GM12873 (cell line): ENCODE measurements at regions not wholly inside any gene's neighbourhood (a gene's known extent, or its start where the extent isn't known, plus 50 kb on each side); places are given as distances from the start of the nearest gene placed in this dataset.

Experiments
- TF ChIP-seq, protein P1 (sequence below): IDR thresholded peaks from 2 replicates; pipeline ENCODE4 v1.5.1; 2012; ENCODE audit warnings: low read depth, mild to moderate bottlenecking, moderate library complexity, low read length, control low read depth; ENCODE audit not compliant: insufficient read depth; ENCODE audit errors: missing control alignments

GRCh38 chr5:57751710-57752109, 269.1 kb upstream of the ACTBL2 start:
- TF ChIP-seq, protein P1, sequence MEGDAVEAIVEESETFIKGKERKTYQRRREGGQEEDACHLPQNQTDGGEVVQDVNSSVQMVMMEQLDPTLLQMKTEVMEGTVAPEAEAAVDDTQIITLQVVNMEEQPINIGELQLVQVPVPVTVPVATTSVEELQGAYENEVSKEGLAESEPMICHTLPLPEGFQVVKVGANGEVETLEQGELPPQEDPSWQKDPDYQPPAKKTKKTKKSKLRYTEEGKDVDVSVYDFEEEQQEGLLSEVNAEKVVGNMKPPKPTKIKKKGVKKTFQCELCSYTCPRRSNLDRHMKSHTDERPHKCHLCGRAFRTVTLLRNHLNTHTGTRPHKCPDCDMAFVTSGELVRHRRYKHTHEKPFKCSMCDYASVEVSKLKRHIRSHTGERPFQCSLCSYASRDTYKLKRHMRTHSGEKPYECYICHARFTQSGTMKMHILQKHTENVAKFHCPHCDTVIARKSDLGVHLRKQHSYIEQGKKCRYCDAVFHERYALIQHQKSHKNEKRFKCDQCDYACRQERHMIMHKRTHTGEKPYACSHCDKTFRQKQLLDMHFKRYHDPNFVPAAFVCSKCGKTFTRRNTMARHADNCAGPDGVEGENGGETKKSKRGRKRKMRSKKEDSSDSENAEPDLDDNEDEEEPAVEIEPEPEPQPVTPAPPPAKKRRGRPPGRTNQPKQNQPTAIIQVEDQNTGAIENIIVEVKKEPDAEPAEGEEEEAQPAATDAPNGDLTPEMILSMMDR: no peak

DNA sequence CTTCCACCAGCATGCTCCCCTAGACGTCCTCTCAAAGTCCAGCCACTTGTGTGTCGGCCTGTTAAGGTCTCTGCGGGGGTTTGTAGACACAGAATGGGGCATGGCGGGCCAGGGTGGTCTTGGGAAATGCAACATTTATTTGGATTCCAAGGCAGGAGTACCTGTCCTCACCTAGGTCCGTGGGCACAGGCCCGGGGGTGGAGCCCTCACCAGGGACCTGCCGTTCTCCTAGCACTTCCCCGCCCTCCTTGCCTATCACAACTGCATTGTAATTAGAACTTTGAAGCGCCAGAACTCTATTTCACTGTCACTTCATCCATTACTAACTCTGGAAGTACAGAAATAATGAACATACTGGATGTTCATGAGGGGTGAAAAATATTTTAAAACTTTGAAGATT, 268.3 kb upstream of the ACTBL2 start:
- TF ChIP-seq, protein P1: no peak

DNA sequence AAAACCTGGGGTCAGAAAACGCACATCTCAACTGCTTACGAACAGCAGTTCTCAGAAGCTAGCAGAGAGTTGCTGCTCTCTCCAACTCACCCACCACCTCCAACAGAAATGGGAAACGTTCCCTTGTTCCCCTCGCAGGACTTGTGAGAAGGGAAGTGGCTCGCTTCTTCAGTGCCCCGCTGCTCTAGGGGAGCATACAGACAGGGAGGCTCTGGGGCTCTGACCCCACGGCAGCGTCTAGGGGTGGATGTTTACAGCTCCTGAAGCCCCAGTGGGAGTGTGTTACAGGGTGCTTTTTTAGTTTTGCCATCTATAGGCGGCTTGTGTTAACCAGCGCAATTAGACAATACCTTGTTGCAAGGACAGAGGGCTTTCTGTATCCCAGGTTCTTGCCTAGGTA, 267.7 kb upstream of the ACTBL2 start:
- TF ChIP-seq, protein P1: no peak

DNA sequence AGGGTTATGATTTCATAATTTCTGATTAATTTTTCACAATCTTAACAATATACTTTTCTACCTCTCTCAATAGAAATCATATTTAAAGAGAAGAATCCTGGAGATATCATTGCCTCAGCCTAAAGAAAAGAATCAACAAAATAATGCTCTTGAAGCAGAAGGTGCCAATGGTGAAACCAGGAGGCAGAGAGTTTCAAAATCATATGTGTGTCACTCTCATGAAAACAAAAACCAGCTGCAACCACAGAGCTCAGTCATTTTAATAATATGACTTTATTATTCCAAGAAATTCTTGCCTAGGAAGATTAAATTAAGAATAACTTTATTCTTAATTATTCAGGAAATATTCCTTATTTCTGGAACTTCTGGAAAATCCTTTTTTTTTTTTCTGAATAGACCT, 266.8 kb upstream of the ACTBL2 start:
- TF ChIP-seq, protein P1: no peak

DNA sequence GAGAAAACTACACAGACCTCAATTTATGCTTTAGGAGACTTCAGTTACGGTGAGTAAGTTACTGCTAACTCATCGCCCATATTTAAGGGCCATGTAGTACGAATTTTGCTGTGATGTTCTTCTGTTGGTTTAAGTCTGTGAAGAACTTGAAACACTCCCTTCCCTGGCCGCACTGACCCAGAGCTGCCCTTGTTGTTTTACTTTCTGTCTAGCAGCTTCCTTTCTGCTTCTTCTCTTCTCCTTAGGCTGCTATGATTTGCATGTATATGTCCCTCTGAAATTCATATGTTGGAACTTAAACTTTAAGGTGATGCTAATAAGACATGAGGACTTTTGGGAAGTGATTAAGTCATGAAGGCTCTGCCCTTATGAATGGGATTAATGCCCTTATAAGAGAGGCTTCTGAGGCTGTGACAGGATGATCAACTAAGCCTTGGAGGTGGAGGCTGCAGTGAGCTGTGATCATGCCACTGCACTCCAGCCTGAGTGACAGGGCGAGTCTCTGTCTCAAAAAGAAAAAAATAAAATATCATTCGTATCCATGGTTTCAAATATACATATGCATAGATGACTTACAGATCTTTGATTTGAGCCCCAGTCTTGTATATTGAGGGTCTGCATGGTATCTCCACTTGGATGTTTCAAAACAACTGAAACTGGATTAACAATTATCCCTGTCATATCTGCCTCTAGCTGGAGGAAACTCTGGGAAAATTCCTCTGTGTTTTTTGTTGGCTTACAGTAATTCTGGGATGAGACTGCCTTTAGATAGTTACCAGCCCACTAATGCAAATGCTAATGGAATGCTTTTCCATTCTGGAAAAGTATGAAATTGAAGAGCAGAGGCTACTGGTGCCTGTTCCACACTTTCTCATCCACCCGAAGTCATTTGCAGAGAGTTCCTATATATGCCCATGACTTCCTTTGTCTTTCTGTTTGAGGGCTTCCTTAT, 263.4 kb upstream of the ACTBL2 start:
- TF ChIP-seq, protein P1: no peak

DNA sequence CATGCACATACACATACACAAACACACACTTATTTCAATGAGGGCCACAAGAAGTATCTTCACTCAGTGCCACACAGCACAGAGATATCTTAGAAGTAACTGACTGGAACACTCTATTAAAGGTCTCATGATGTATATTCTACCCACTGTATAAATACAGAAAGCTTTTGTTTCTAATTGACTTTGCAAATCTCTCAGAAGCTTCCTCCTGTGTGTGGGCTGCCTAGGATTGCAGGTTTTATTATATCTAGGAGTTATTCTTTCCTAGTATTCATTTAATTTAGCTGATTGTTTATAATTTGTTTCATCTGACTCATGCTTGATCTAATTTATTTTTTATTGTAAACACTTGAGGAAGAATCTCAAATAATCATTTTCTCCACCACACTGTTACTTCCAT, 262.4 kb upstream of the ACTBL2 start:
- TF ChIP-seq, protein P1: no peak

- TF ChIP-seq, protein P1: no peak
Measured at GRCh38 chr5:57741336-57741735, 258.7 kb upstream of the ACTBL2 start.
